ENCODE measurements at regions not wholly inside any gene's neighbourhood (a gene's known extent, or its start where the extent isn't known, plus 50 kb on each side); places are given as distances from the start of the nearest gene placed in this dataset.
"Not testable (repeated sequence)": the region's sequence is repeated elsewhere in the genome, so short reads cannot be mapped to it uniquely, and the experiment has no call there.

- no peaks in the 10 kb centered on the region for H3K36me3 ChIP-seq (ENCODE audit: control insufficient read depth in 4 of 4, insufficient read depth in 3 of 4, low read depth in 1 of 4, low read length in 3 of 4)
- no peak overlapping the region for H3K4me3 ChIP-seq (ENCODE audit: low read depth in 1 of 3, low read length in 3 of 3)
- no peaks in the 10 kb centered on the region for H3K4me1 ChIP-seq (ENCODE audit: control insufficient read depth in 4 of 4, insufficient read depth in 4 of 4, low read length in 3 of 4)
- H3K27me3 ChIP-seq (ENCODE audit: control insufficient read depth in 4 of 4, insufficient read depth in 4 of 4, low read length in 3 of 4), result no peaks in the 10 kb centered on the region
- H3K9ac ChIP-seq (ENCODE audit: low read depth in 1 of 2, low read length in 2 of 2), result no peak overlapping the region
- TF ChIP-seq NR2F2 (IDR thresholded peaks at IDR 0.05) (no peak), HNF4A (conservative IDR thresholded peaks at IDR 0.05) (no peak), FOXA2 (IDR thresholded peaks at IDR 0.05) (no peak), YY1 (IDR thresholded peaks at IDR 0.05) (no peak), GABPA (IDR thresholded peaks at IDR 0.05 in 1 of 2, conservative IDR thresholded peaks at IDR 0.05 in 1 of 2) (no peak), SP1 (IDR thresholded peaks at IDR 0.05) (no peak), MAX (IDR thresholded peaks at IDR 0.05) (no peak), FOXA1 (IDR thresholded peaks at IDR 0.05) (no peak), RXRA (IDR thresholded peaks at IDR 0.05) (no peak), RAD21 (IDR thresholded peaks at IDR 0.05) (no peak), ZBTB33 (IDR thresholded peaks at IDR 0.05) (no peak), ATF3 (IDR thresholded peaks at IDR 0.05) (no peak), REST (IDR thresholded peaks at IDR 0.05) (no peak)
- no peak for DNase-seq (ENCODE audit: low spot score)
- WGBS, result 78% methylated on average over 8 of the region's 8 CpGs
- H3K27ac ChIP-seq (ENCODE audit: low read depth in 1 of 2, low read length in 2 of 2), result no peak overlapping the region
- H3K9me3 ChIP-seq (ENCODE audit: control insufficient read depth in 4 of 4, low read length in 3 of 4), result no peaks in the 10 kb centered on the region
Observed at GRCh38 chr2:3033315-3033714, 344.3 kb downstream of the EIPR1 start.

- WGBS, result 73% methylated on average over 9 of the region's 9 CpGs
Observed at GRCh38 chr2:3030791-3031190, 346.8 kb downstream of the EIPR1 start.

GRCh38 chr2:3025984-3026383 is 351.6 kb downstream of the EIPR1 start:
- DNase-seq (ENCODE audit: low spot score), result no peak
- Histone ChIP-seq H3K4me1 (ENCODE audit: control insufficient read depth in 4 of 4, insufficient read depth in 4 of 4, low read length in 3 of 4) (no peaks in the 10 kb centered on the region), H3K9me3 (ENCODE audit: control insufficient read depth in 4 of 4, low read length in 3 of 4) (no peaks in the 10 kb centered on the region), H3K4me3 (ENCODE audit: low read depth in 1 of 3, low read length in 3 of 3) (no peak overlapping the region), H3K9ac (ENCODE audit: low read depth in 1 of 2, low read length in 2 of 2) (no peak overlapping the region), H3K27ac (ENCODE audit: low read depth in 1 of 2, low read length in 2 of 2) (no peak overlapping the region), H3K36me3 (ENCODE audit: control insufficient read depth in 4 of 4, insufficient read depth in 3 of 4, low read depth in 1 of 4, low read length in 3 of 4) (no peaks in the 10 kb centered on the region), H3K27me3 (ENCODE audit: control insufficient read depth in 4 of 4, insufficient read depth in 4 of 4, low read length in 3 of 4) (no peaks in the 10 kb centered on the region)
- TF ChIP-seq MAX (IDR thresholded peaks at IDR 0.05) (no peak), FOXA1 (IDR thresholded peaks at IDR 0.05) (no peak), RXRA (IDR thresholded peaks at IDR 0.05) (no peak), FOXA2 (IDR thresholded peaks at IDR 0.05) (no peak), ZBTB33 (IDR thresholded peaks at IDR 0.05) (no peak), TAF1 (conservative IDR thresholded peaks at IDR 0.05) (no peak), JUND (IDR thresholded peaks at IDR 0.05) (no peak), HNF4G (IDR thresholded peaks at IDR 0.05) (no peak), CTCF (IDR thresholded peaks at IDR 0.05; ENCODE audit: low read depth, low read length, missing input control) (no peak), ATF3 (IDR thresholded peaks at IDR 0.05) (no peak), RAD21 (IDR thresholded peaks at IDR 0.05) (no peak), GABPA (IDR thresholded peaks at IDR 0.05 in 1 of 2, conservative IDR thresholded peaks at IDR 0.05 in 1 of 2) (no peak), EGR1 (IDR thresholded peaks at IDR 0.05; ENCODE audit: low read depth in 2 of 2) (no peak)
- 46% methylated on average over 1 of the region's 1 CpG for WGBS

More at GRCh38 chr2:3030791-3031190, 346.8 kb downstream of the EIPR1 start:
- H3K9ac ChIP-seq (ENCODE audit: low read depth in 1 of 2, low read length in 2 of 2); H3K27ac ChIP-seq (ENCODE audit: low read depth in 1 of 2, low read length in 2 of 2); H3K9me3 ChIP-seq (ENCODE audit: control insufficient read depth in 4 of 4, low read length in 3 of 4); H3K36me3 ChIP-seq (ENCODE audit: control insufficient read depth in 4 of 4, insufficient read depth in 3 of 4, low read depth in 1 of 4, low read length in 3 of 4); H3K27me3 ChIP-seq (ENCODE audit: control insufficient read depth in 4 of 4, insufficient read depth in 4 of 4, low read length in 3 of 4); DNase-seq (ENCODE audit: low spot score); H3K4me3 ChIP-seq (ENCODE audit: low read depth in 1 of 3, low read length in 3 of 3); H3K4me1 ChIP-seq (ENCODE audit: control insufficient read depth in 4 of 4, insufficient read depth in 4 of 4, low read length in 3 of 4): not testable (repeated sequence)

All from liver (tissue), 8 donors.